A673 (cell line): ENCODE measurements at regions not wholly inside any gene's neighbourhood (a gene's known extent, or its start where the extent isn't known, plus 50 kb on each side); places are given as distances from the start of the nearest gene placed in this dataset.

Source experiments
- CTCF ChIP-seq: fragments of 300-800, 200-600 bp; sonication (generic); conservative IDR thresholded peaks from 2 replicates; pipeline ENCODE4 v1.5.1; 2017; ENCODE audit warnings: low read depth, mild to moderate bottlenecking, antibody characterized with exemption, low read length, moderate library complexity, mixed read lengths
- EZH2 ChIP-seq: fragments of 200-600 bp; sonication (generic); IDR thresholded peaks from 2 replicates; pipeline ENCODE4 v1.6.1; 2017; ENCODE audit warnings: borderline replicate concordance, low read depth, mild to moderate bottlenecking, mixed read lengths, antibody characterized with exemption, low read length; ENCODE audit not compliant: poor library complexity, severe bottlenecking

- TF ChIP-seq CTCF (no peak), EZH2 (no peak)
Measured at GRCh38 chr12:87921621-87922020, 107.6 kb downstream of the C12orf50 start.
